SK-N-SH (cell line): ENCODE measurements at regions not wholly inside any gene's neighbourhood (a gene's known extent, or its start where the extent isn't known, plus 50 kb on each side); places are given as distances from the start of the nearest gene placed in this dataset.

Experiments
- CTCF ChIA-PET: fragments of 300-600, 350-600 bp; formaldehyde crosslinking; extraction: SDS; loops from one replicate; lab custom pipeline; 2021; lab: Yijun Ruan, JAX
- POLR2A ChIA-PET: fragments of 350-600 bp; sonication (Branson Sonifier 250); formaldehyde crosslinking; extraction: SDS; loops from one replicate; lab custom pipeline; 2020; ENCODE audit warnings: antibody characterized with exemption, inconsistent platforms; lab: Yijun Ruan, JAX
- DNase-seq: peaks from one replicate; pipeline ENCODE4 v3.0.0; 2012
- H2AFZ ChIP-seq: fragments of 200-600 bp; sonication (generic); 2 replicates; pipeline ENCODE4 v1.8.1; 2016; ENCODE audit warnings: antibody characterized with exemption, mild to moderate bottlenecking, low read depth
- H3F3A ChIP-seq: fragments of 200-600 bp; sonication (generic); replicated peaks from 2 replicates; pipeline ENCODE3; 2016; ENCODE audit warnings: antibody characterized with exemption, mild to moderate bottlenecking; ENCODE audit not compliant: insufficient read depth
- H3K27ac ChIP-seq, 2 experiments: fragments of 200-500 bp in 1 of 2; fragments of 200-600 bp in 1 of 2; sonication (Bioruptor generic) in 1 of 2; sonication (generic), shearing (Covaris generic) in 1 of 2; 2 replicates each; pipeline versions ENCODE4 v1.5.1 to v1.6.1; 2014 to 2016; ENCODE audit warnings: low read depth in 2 of 2, inconsistent platforms in 1 of 2, low read length in 1 of 2, mild to moderate bottlenecking in 1 of 2, mixed read lengths in 1 of 2
- H3K27me3 ChIP-seq: fragments of 200-600 bp; sonication (generic), shearing (Covaris generic); 2 replicates; pipeline ENCODE4 v1.6.1; 2016; ENCODE audit warnings: mixed run types; ENCODE audit not compliant: insufficient read depth
- H3K36me3 ChIP-seq, 2 experiments: fragments of 200-500 bp in 1 of 2; fragments of 200-600 bp in 1 of 2; sonication (Bioruptor generic) in 1 of 2; sonication (generic) in 1 of 2; replicated peaks in 1 of 2; 2 replicates each; pipeline versions ENCODE3 to v1.5.1; 2014 to 2016; ENCODE audit warnings: low read length in 1 of 2, mild to moderate bottlenecking in 1 of 2; ENCODE audit not compliant: insufficient read depth in 2 of 2, control insufficient read depth in 1 of 2
- H3K4me1 ChIP-seq, 2 experiments: fragments of 200-500 bp in 1 of 2; fragments of 200-600 bp in 1 of 2; sonication (Bioruptor generic) in 1 of 2; sonication (generic), shearing (Covaris generic) in 1 of 2; 2 replicates each; pipeline versions ENCODE4 v1.5.1 to v1.6.1; 2014 to 2016; ENCODE audit warnings: low read depth in 1 of 2, low read length in 1 of 2, mixed run types in 1 of 2; ENCODE audit not compliant: insufficient read depth in 2 of 2, control insufficient read depth in 1 of 2
- H3K4me2 ChIP-seq: fragments of 200-600 bp; sonication (generic), shearing (Covaris generic); 2 replicates; pipeline ENCODE4 v1.6.1; 2017; ENCODE audit warnings: mixed run types
- H3K4me3 ChIP-seq, 2 experiments: fragments of 200-500 bp in 1 of 2; fragments of 200-600 bp in 1 of 2; sonication (Bioruptor generic) in 1 of 2; sonication (generic), shearing (Covaris generic) in 1 of 2; 2 replicates each; pipeline versions ENCODE4 v1.5.1 to v1.8.1; 2014 to 2016; ENCODE audit warnings: low read depth in 2 of 2, inconsistent platforms in 1 of 2, low read length in 1 of 2, mild to moderate bottlenecking in 1 of 2, mixed read lengths in 1 of 2, moderate library complexity in 1 of 2
- H3K79me2 ChIP-seq: fragments of 200-600 bp; sonication (generic); 2 replicates; pipeline ENCODE4 v1.8.1; 2017; ENCODE audit warnings: mild to moderate bottlenecking; ENCODE audit not compliant: insufficient read depth
- H3K9ac ChIP-seq: fragments of 200-600 bp; sonication (generic); 2 replicates; pipeline ENCODE4 v1.6.1; 2017; ENCODE audit warnings: mixed run types
- H3K9me2 ChIP-seq: fragments of 200-600 bp; sonication (generic); 2 replicates; pipeline ENCODE4 v1.6.1; 2017; ENCODE audit warnings: mixed run types
- H3K9me3 ChIP-seq: fragments of 200-600 bp; sonication (generic); 2 replicates; pipeline ENCODE4 v1.6.1; 2017; ENCODE audit warnings: mixed run types, mild to moderate bottlenecking, moderate library complexity
- H4K20me1 ChIP-seq: fragments of 200-600 bp; sonication (generic); 2 replicates; pipeline ENCODE4 v1.6.1; 2017; ENCODE audit warnings: mild to moderate bottlenecking, mixed run types; ENCODE audit not compliant: insufficient read depth
- EP300 ChIP-seq, 2 experiments: IDR thresholded peaks; 2 replicates each; pipeline versions ENCODE4 v1.4.0 to v1.6.1; 2012; ENCODE audit warnings: borderline replicate concordance in 1 of 2, low read depth in 1 of 2, low read length in 1 of 2
- EZH2phosphoT487 ChIP-seq: fragments of 200-600 bp; sonication (generic); IDR thresholded peaks from 2 replicates; pipeline ENCODE4 v1.6.1; 2017; ENCODE audit warnings: low read depth, mixed run types, mild to moderate bottlenecking, antibody characterized with exemption, moderate library complexity, borderline replicate concordance
- GABPA ChIP-seq: IDR thresholded peaks from 2 replicates; pipeline ENCODE4 v1.4.0; 2012; ENCODE audit warnings: low read depth, mild to moderate bottlenecking
- JUND ChIP-seq: IDR thresholded peaks from 2 replicates; pipeline ENCODE4 v1.4.0; 2012
- MEF2A ChIP-seq: IDR thresholded peaks from 2 replicates; pipeline ENCODE4 v1.4.0; 2012; ENCODE audit warnings: low read depth, borderline replicate concordance
- POLR2AphosphoS5 ChIP-seq: IDR thresholded peaks from 2 replicates; pipeline ENCODE4 v1.6.1; 2012; ENCODE audit warnings: low read depth, low read length
- SIN3A ChIP-seq: IDR thresholded peaks from 2 replicates; pipeline ENCODE4 v1.6.1; 2012; ENCODE audit warnings: low read depth, mild to moderate bottlenecking, low read length, moderate library complexity, borderline replicate concordance
- TAF1 ChIP-seq: IDR thresholded peaks from 2 replicates; pipeline ENCODE4 v1.6.1; 2012; ENCODE audit warnings: low read depth, mild to moderate bottlenecking, low read length, moderate library complexity, borderline replicate concordance
- whole genome bisulfite sequencing: methylation state at CpG from one replicate; pipeline ENCODE4 v1.1.6; 2017; ENCODE audit warnings: low lambda C conversion rate; 5-methylcytosine and 5-hydroxymethylcytosine counted together
- TF ChIP-seq, protein P1 (sequence below): IDR thresholded peaks from 2 replicates; pipeline ENCODE4; 2012
- TF ChIP-seq, protein P2 (sequence below): IDR thresholded peaks from 2 replicates; pipeline ENCODE4 v1.6.1; 2012; ENCODE audit warnings: mild to moderate bottlenecking, low read depth, low read length, moderate library complexity
- TF ChIP-seq, protein P3 (sequence below): IDR thresholded peaks from 2 replicates; pipeline ENCODE4 v1.4.0; 2012; ENCODE audit warnings: low read depth, borderline replicate concordance
- TF ChIP-seq, protein P4 (sequence below): fragments of 150-350 bp; IDR thresholded peaks from 2 replicates; pipeline ENCODE4 v1.6.1; 2017; ENCODE audit warnings: antibody characterized with exemption, low read length, low read depth, borderline replicate concordance

DNA sequence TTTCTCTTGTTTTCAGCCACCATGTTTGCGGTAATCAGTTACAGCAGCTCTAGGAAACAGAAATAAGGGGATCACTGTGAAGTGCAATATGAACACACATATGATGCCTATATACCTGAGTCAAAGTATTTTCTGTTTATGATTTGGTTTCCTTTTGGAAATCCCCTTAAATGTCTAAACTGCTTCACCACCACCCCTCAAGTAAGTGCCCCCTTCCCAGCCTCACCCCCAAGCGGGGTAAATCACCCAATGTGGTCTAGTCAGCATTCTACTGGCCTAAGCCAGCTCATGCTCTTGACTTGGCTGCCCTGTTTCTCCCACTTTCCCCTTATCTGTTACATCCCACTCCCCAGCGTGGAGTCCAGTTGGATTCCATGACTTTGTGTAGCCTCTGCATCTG lies 176.5 kb downstream of the QDPR start:
- Histone ChIP-seq H2AFZ (no peak overlapping the region), H3K9me3 (no peaks in the 10 kb centered on the region), H3K36me3 (no peaks in the 10 kb centered on the region), H3K27me3 (no peaks in the 10 kb centered on the region; the same call in 1 of the 2 replicates), H4K20me1 (no peaks in the 10 kb centered on the region), H3K9ac (no peak overlapping the region), H3K4me2 (no peak overlapping the region), H3K9me2 (no peaks in the 10 kb centered on the region), H3K4me1 (no peaks in the 10 kb centered on the region), H3F3A (no peaks in the 10 kb centered on the region), H3K27ac (no peak overlapping the region), H3K4me3 (no peak overlapping the region), H3K79me2 (no peaks in the 10 kb centered on the region)
- POLR2A ChIA-PET, result no interaction called here
- TF ChIP-seq GABPA (no peak), EZH2phosphoT487 (no peak), MEF2A (no peak), JUND (no peak), SIN3A (no peak), EP300 (IDR thresholded peaks at IDR 0.05; ENCODE audit: borderline replicate concordance in 1 of 2, low read depth in 1 of 2, low read length in 1 of 2) (no peak), TAF1 (no peak), POLR2AphosphoS5 (no peak)
- TF ChIP-seq, protein P1, sequence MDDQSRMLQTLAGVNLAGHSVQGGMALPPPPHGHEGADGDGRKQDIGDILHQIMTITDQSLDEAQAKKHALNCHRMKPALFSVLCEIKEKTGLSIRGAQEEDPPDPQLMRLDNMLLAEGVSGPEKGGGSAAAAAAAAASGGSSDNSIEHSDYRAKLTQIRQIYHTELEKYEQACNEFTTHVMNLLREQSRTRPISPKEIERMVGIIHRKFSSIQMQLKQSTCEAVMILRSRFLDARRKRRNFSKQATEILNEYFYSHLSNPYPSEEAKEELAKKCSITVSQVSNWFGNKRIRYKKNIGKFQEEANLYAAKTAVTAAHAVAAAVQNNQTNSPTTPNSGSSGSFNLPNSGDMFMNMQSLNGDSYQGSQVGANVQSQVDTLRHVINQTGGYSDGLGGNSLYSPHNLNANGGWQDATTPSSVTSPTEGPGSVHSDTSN, result no peak
- TF ChIP-seq, protein P2, sequence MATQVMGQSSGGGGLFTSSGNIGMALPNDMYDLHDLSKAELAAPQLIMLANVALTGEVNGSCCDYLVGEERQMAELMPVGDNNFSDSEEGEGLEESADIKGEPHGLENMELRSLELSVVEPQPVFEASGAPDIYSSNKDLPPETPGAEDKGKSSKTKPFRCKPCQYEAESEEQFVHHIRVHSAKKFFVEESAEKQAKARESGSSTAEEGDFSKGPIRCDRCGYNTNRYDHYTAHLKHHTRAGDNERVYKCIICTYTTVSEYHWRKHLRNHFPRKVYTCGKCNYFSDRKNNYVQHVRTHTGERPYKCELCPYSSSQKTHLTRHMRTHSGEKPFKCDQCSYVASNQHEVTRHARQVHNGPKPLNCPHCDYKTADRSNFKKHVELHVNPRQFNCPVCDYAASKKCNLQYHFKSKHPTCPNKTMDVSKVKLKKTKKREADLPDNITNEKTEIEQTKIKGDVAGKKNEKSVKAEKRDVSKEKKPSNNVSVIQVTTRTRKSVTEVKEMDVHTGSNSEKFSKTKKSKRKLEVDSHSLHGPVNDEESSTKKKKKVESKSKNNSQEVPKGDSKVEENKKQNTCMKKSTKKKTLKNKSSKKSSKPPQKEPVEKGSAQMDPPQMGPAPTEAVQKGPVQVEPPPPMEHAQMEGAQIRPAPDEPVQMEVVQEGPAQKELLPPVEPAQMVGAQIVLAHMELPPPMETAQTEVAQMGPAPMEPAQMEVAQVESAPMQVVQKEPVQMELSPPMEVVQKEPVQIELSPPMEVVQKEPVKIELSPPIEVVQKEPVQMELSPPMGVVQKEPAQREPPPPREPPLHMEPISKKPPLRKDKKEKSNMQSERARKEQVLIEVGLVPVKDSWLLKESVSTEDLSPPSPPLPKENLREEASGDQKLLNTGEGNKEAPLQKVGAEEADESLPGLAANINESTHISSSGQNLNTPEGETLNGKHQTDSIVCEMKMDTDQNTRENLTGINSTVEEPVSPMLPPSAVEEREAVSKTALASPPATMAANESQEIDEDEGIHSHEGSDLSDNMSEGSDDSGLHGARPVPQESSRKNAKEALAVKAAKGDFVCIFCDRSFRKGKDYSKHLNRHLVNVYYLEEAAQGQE, result no peak
- TF ChIP-seq, protein P3, sequence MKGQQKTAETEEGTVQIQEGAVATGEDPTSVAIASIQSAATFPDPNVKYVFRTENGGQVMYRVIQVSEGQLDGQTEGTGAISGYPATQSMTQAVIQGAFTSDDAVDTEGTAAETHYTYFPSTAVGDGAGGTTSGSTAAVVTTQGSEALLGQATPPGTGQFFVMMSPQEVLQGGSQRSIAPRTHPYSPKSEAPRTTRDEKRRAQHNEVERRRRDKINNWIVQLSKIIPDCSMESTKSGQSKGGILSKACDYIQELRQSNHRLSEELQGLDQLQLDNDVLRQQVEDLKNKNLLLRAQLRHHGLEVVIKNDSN, result no peak
- TF ChIP-seq, protein P4, sequence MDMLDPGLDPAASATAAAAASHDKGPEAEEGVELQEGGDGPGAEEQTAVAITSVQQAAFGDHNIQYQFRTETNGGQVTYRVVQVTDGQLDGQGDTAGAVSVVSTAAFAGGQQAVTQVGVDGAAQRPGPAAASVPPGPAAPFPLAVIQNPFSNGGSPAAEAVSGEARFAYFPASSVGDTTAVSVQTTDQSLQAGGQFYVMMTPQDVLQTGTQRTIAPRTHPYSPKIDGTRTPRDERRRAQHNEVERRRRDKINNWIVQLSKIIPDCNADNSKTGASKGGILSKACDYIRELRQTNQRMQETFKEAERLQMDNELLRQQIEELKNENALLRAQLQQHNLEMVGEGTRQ, result no peak
- no peak for DNase-seq
- CTCF ChIA-PET, result interaction anchor here (0.9 to 2.6 kb wide), 3 partner anchors 11 to 692 kb away, joined by 3 to 11 read pairs (median 4); no protein-coding TSS in a partner anchor
- WGBS, result 53% methylated on average over 3 of the region's 3 CpGs
